ENCODE measurements at regions not wholly inside any gene's neighbourhood (a gene's known extent, or its start where the extent isn't known, plus 50 kb on each side); places are given as distances from the start of the nearest gene placed in this dataset.

DNA sequence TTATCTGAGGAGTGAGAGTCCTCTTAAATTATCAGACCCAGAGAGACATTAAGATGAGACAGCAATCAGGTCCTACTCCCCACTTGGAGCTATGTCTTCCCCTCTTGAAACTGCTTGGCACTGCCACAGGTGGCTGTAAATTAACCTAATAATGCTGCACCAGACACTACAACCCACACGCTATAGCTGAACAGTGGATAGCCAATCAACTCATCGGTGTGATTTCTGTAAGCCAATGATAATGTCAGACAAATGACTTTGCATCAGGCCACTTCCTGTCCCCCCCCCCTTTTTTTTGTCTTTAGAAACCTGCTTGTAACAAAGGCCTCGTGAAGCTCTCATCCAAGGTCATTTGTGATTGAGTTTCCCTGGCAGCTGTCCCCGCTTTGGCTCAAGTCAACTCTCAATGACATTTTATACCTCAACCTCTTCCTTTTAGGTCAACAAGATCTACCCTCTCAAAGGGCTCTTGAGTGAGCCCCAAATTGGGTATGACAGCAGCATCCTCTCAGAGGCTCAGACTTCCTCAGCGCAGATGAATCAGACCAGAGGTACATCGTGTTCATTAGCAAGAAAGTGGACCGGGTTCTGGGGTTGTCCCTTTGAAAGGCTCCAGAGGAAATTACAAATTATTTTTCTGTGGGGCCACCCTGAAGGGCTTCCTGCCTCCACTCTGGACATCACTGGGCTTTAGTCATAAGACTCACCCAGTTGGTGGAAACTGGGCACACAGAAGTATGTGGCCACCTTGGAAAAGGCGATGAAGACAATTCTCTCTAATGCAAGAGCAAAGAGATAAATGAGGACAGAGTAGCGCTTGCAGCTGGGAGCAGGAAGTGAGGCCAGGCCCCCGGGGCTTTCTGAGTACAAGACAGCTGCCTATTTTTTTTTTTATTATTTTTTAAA, 73.6 kb downstream of the COPS8 start:
- no peaks in the 10 kb centered on the region for H3K9me3 Mint-ChIP-seq
- no peak overlapping the region for H3K4me3 ChIP-seq (replicated peaks in 1 of 3; ENCODE audit: low read depth in 2 of 3, low read length in 3 of 3)
- no peaks in the 10 kb centered on the region for H3K36me3 Mint-ChIP-seq
- H3K79me2 ChIP-seq (ENCODE audit: insufficient read depth, low read length) = no peaks in the 10 kb centered on the region
- H3K27ac ChIP-seq (ENCODE audit: low read depth in 1 of 2, low read length in 2 of 2) = no peak overlapping the region
- no peaks in the 10 kb centered on the region for H3K4me1 ChIP-seq (ENCODE audit: control insufficient read depth in 1 of 2, insufficient read depth in 2 of 2, low read length in 2 of 2)
- H4K20me1 ChIP-seq (ENCODE audit: insufficient read depth, low read length) = no peaks in the 10 kb centered on the region
- H3K4me2 ChIP-seq (replicated peaks; ENCODE audit: extremely low read depth, low read length, poor library complexity, severe bottlenecking) = no peak overlapping the region
- WGBS (ENCODE audit: insufficient coverage) = 87% methylated on average over 10 of the region's 10 CpGs
- H2AFZ ChIP-seq (ENCODE audit: insufficient read depth, low read depth, low read length, poor library complexity, severe bottlenecking) = no peak overlapping the region
- TF ChIP-seq, protein P1, sequence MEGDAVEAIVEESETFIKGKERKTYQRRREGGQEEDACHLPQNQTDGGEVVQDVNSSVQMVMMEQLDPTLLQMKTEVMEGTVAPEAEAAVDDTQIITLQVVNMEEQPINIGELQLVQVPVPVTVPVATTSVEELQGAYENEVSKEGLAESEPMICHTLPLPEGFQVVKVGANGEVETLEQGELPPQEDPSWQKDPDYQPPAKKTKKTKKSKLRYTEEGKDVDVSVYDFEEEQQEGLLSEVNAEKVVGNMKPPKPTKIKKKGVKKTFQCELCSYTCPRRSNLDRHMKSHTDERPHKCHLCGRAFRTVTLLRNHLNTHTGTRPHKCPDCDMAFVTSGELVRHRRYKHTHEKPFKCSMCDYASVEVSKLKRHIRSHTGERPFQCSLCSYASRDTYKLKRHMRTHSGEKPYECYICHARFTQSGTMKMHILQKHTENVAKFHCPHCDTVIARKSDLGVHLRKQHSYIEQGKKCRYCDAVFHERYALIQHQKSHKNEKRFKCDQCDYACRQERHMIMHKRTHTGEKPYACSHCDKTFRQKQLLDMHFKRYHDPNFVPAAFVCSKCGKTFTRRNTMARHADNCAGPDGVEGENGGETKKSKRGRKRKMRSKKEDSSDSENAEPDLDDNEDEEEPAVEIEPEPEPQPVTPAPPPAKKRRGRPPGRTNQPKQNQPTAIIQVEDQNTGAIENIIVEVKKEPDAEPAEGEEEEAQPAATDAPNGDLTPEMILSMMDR (IDR thresholded peaks at IDR 0.05) = no peak
- intact Hi-C loops (cut with micrococcal nuclease) = loop anchor here in 1 of 2 donors (10.0 kb wide), 1 partner anchor 316 kb away; no protein-coding TSS in a partner anchor
- no peaks in the 10 kb centered on the region for H3K9me3 ChIP-seq (replicated peaks in 1 of 2; ENCODE audit: control insufficient read depth in 1 of 2, insufficient read depth in 1 of 2, low read length in 2 of 2)
- H3K4me3 Mint-ChIP-seq = no peak overlapping the region
- H3K36me3 ChIP-seq (replicated peaks in 1 of 2; ENCODE audit: control insufficient read depth in 1 of 2, insufficient read depth in 2 of 2, low read length in 2 of 2) = no peaks in the 10 kb centered on the region
- peaks cover 0 to 3% of the 10 kb centered on the region in 2 donors for H3K27me3 ChIP-seq (ENCODE audit: control insufficient read depth in 2 of 2, insufficient read depth in 2 of 2, low read length in 2 of 2)
- H3K4me1 Mint-ChIP-seq = no peaks in the 10 kb centered on the region
- peaks cover 15 to 28% (median 28%) of the 10 kb centered on the region in 3 donors for H3K27me3 Mint-ChIP-seq (ENCODE audit: low read depth in 3 of 3)
- H3K9ac ChIP-seq (ENCODE audit: insufficient read depth, low read length, poor library complexity, severe bottlenecking) = no peak overlapping the region
- no peak for DNase-seq
- H3K27ac Mint-ChIP-seq = no peak overlapping the region

GRCh38 chr2:237160271-237160919, 74.7 kb downstream of the COPS8 start:
- H3K4me3 ChIP-seq (replicated peaks in 1 of 3; ENCODE audit: low read depth in 2 of 3, low read length in 3 of 3) = no peak overlapping the region
- H3K9ac ChIP-seq (ENCODE audit: insufficient read depth, low read length, poor library complexity, severe bottlenecking) = no peak overlapping the region
- no peak overlapping the region for H2AFZ ChIP-seq (ENCODE audit: insufficient read depth, low read depth, low read length, poor library complexity, severe bottlenecking)
- Mint-ChIP-seq H3K4me1 (no peaks in the 10 kb centered on the region), H3K9me3 (no peaks in the 10 kb centered on the region), H3K27me3 (ENCODE audit: low read depth in 3 of 3) (peaks cover 17 to 32% (median 26%) of the 10 kb centered on the region in 3 donors), H3K27ac (no peak overlapping the region), H3K4me3 (no peak overlapping the region), H3K36me3 (no peaks in the 10 kb centered on the region)
- H4K20me1 ChIP-seq (ENCODE audit: insufficient read depth, low read length) = no peaks in the 10 kb centered on the region
- no peak overlapping the region for H3K4me2 ChIP-seq (replicated peaks; ENCODE audit: extremely low read depth, low read length, poor library complexity, severe bottlenecking)
- no peaks in the 10 kb centered on the region for H3K4me1 ChIP-seq (ENCODE audit: control insufficient read depth in 1 of 2, insufficient read depth in 2 of 2, low read length in 2 of 2)
- WGBS (ENCODE audit: insufficient coverage) = 96% methylated on average over 6 of the region's 9 CpGs
- TF ChIP-seq, protein P1 (IDR thresholded peaks at IDR 0.05) = no peak
- intact Hi-C loops (cut with micrococcal nuclease) = no loop called here
- H3K9me3 ChIP-seq (replicated peaks in 1 of 2; ENCODE audit: control insufficient read depth in 1 of 2, insufficient read depth in 1 of 2, low read length in 2 of 2) = no peaks in the 10 kb centered on the region
- H3K27ac ChIP-seq (ENCODE audit: low read depth in 1 of 2, low read length in 2 of 2) = no peak overlapping the region
- H3K79me2 ChIP-seq (ENCODE audit: insufficient read depth, low read length) = no peaks in the 10 kb centered on the region
- no peaks in the 10 kb centered on the region for H3K36me3 ChIP-seq (replicated peaks in 1 of 2; ENCODE audit: control insufficient read depth in 1 of 2, insufficient read depth in 2 of 2, low read length in 2 of 2)
- peaks cover 0 to 4% of the 10 kb centered on the region in 2 donors for H3K27me3 ChIP-seq (ENCODE audit: control insufficient read depth in 2 of 2, insufficient read depth in 2 of 2, low read length in 2 of 2)
- DNase-seq = no peak
